ENCODE measurements at regions not wholly inside any gene's neighbourhood (a gene's known extent, or its start where the extent isn't known, plus 50 kb on each side); places are given as distances from the start of the nearest gene placed in this dataset.

GRCh38 chr11:134945993-134946392 is 534.0 kb upstream of the B3GAT1 start:
- TF ChIP-seq CTCF (IDR thresholded peaks at IDR 0.05) (no peak), POLR2A (IDR thresholded peaks at IDR 0.05) (no peak)

Measured in lower leg skin (tissue), 3 donors.